ENCODE measurements at regions not wholly inside any gene's neighbourhood (a gene's known extent, or its start where the extent isn't known, plus 50 kb on each side); places are given as distances from the start of the nearest gene placed in this dataset.

- TF ChIP-seq RFX5 (IDR thresholded peaks at IDR 0.05; ENCODE audit: low read depth, low read length) (no peak), SMC3 (IDR thresholded peaks at IDR 0.05; ENCODE audit: low read depth, low read length) (no peak), NFE2L2 (IDR thresholded peaks at IDR 0.05; ENCODE audit: low read depth, low read length) (no peak), POLR2A (IDR thresholded peaks at IDR 0.05; ENCODE audit: low read depth, low read length) (no peak), FOS (IDR thresholded peaks at IDR 0.05; ENCODE audit: low read depth, low read length) (no peak), RAD21 (IDR thresholded peaks at IDR 0.05; ENCODE audit: low read length) (no peak)
- TF ChIP-seq, protein P1, sequence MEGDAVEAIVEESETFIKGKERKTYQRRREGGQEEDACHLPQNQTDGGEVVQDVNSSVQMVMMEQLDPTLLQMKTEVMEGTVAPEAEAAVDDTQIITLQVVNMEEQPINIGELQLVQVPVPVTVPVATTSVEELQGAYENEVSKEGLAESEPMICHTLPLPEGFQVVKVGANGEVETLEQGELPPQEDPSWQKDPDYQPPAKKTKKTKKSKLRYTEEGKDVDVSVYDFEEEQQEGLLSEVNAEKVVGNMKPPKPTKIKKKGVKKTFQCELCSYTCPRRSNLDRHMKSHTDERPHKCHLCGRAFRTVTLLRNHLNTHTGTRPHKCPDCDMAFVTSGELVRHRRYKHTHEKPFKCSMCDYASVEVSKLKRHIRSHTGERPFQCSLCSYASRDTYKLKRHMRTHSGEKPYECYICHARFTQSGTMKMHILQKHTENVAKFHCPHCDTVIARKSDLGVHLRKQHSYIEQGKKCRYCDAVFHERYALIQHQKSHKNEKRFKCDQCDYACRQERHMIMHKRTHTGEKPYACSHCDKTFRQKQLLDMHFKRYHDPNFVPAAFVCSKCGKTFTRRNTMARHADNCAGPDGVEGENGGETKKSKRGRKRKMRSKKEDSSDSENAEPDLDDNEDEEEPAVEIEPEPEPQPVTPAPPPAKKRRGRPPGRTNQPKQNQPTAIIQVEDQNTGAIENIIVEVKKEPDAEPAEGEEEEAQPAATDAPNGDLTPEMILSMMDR (conservative IDR thresholded peaks at IDR 0.05; ENCODE audit: low read depth, low read length), result no peak
Measured at GRCh38 chr2:111712361-111712760, 171.6 kb downstream of the ANAPC1 start.
